Liver (tissue), 3 donors: ENCODE measurements at regions not wholly inside any gene's neighbourhood (a gene's known extent, or its start where the extent isn't known, plus 50 kb on each side); places are given as distances from the start of the nearest gene placed in this dataset. TPM values are rescaled to one million over a fixed set of nuclear protein-coding genes. Genes with fewer than 3 reads are reported as not detected.

Experiments
- HNF4A ChIP-seq, 2 donors: conservative IDR thresholded peaks; 2 replicates each; pipeline ENCODE4 v1.6.1; 2016; ENCODE audit warnings: antibody characterized with exemption in 2 of 2, mild to moderate bottlenecking in 2 of 2
- SP1 ChIP-seq: IDR thresholded peaks from 2 replicates; pipeline ENCODE4 v1.6.1; 2018; ENCODE audit warnings: antibody characterized with exemption, mild to moderate bottlenecking
- small RNA-seq: library from RNA; depleted of rRNA; stranded (forward); fragments of <200 nt; gene quantifications from one replicate; pipeline ENCODE3, GENCODE V24; 2014
- TF ChIP-seq, protein P1 (sequence below): IDR thresholded peaks from 2 replicates; pipeline ENCODE4 v1.6.1; 2016; ENCODE audit warnings: antibody characterized with exemption
- donor health status: healthy.

DNA sequence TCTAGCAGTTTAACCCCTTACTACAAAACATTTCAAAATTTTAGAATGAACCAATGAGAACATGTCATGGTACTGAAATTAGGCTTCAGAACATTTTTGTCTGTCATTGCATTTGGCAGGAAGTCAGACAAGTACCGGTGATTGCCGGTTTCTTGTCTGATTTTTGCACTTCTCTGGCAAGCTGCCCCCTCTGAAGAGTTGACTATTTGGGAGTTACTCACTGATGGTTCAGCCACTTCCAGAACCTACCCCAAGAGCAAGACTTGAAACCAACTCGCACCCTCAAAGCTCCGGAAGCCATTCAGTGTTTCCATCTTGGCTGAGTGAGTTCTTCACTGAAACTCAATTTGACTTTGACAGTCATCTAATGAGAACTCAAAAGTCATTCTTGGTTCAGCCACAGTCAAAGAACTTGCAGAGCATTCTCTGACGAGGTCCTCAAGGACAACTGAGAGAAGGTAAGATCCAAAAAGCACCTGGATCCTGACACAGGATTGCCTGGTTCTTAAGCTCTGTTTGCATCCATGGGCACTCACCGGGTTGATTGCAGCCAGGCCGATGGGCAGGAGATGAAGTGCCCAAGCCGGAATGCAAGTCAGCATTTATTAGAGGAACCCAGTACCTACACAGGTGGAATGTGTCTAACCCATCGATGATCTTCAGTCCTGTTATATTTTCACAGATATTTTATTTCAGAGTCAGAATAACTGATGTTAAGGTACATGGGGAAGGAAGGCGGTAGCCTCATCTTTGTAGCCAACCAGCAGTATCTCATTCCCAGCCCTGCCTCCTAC, 93.6 kb downstream of the USP22 start (continued):
- TF ChIP-seq, protein P1, sequence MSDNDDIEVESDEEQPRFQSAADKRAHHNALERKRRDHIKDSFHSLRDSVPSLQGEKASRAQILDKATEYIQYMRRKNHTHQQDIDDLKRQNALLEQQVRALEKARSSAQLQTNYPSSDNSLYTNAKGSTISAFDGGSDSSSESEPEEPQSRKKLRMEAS = no peak
- TF ChIP-seq HNF4A (conservative IDR thresholded peaks at IDR 0.05) (no peak), SP1 (no peak)

Small RNA genes lying in the stretch of these regions (small RNA-seq; reads per million reads assigned to genes)
- gene AC087499.6 (not detected), gene RNU6-1178P (not detected)
